NCI-H128 (cell line): ENCODE measurements at regions not wholly inside any gene's neighbourhood (a gene's known extent, or its start where the extent isn't known, plus 50 kb on each side); places are given as distances from the start of the nearest gene placed in this dataset.
"Not testable (repeated sequence)": the region's sequence is repeated elsewhere in the genome, so short reads cannot be mapped to it uniquely, and the experiment has no call there.

Source experiments
- DNase-seq: peaks from one replicate; lab custom pipeline; 2025; ENCODE audit not compliant: unreplicated experiment; lab: John Stamatoyannopoulos, UW

- no peak for DNase-seq
Measured at GRCh38 chrX:95218976-95219375, 1465.7 kb upstream of the DIAPH2 start.

- DNase-seq: no peak
Measured at GRCh38 chrX:95248386-95248785, 1436.3 kb upstream of the DIAPH2 start.

DNA sequence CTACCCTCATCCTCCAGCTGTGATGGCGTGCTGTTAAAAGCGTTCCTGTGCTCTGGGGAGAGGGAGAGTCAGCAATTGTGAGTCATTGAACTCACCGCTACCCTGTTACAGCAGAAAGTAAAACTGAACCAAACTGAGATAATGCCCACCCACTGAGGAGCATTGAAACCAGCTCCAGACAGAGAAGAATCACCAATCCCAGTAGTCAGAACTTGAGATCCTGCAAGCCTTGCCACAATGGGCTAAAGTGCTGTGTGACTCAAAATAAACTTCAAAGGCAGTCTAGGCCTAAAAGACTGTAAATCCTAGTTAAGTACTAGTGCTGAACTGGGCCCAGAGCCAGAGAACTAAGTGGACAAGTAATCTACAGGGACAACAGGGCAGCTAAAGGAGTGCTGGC, 1394.2 kb upstream of the DIAPH2 start:
- no peak for DNase-seq

- DNase-seq: no peak
Measured at GRCh38 chrX:95291561-95291960, 1393.1 kb upstream of the DIAPH2 start.

DNA sequence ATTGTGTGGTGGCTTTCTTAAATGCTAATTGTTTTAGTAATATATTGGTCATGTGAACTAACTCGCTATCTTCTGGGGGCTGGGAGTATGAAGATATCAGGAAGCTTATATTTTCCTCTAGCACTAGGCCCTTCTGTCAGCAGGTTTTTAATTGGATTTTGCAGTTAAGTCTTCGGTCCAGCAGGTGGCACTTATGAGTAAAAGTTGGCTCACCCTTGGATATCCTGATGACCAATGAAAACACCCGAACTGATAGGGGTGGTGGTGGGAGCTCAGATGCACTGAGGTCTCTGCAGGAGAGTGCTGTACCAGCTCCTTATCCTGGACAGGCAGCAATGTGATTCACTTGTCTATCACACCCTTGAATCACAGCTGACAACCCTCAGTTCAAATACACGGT, 1365.8 kb upstream of the DIAPH2 start:
- DNase-seq: no peak

DNA sequence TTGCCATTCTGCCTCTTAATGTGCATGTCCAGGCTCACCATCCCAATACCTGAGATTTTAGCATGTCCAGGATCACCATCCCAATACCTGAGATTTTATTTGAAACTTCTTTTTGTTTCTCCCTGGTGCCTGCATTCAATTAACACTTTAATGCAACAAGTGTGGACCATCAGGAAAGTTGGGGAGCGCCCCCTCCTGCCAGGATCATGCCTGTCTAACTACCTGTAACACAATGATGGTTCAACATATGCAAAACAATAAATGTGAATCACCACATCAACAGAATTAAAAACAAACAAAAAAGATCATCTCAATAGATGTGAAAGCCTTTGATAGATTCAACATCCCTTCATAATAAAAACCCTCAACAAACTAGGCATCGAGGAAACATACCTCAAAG, 1359.5 kb upstream of the DIAPH2 start:
- DNase-seq: no peak

DNA sequence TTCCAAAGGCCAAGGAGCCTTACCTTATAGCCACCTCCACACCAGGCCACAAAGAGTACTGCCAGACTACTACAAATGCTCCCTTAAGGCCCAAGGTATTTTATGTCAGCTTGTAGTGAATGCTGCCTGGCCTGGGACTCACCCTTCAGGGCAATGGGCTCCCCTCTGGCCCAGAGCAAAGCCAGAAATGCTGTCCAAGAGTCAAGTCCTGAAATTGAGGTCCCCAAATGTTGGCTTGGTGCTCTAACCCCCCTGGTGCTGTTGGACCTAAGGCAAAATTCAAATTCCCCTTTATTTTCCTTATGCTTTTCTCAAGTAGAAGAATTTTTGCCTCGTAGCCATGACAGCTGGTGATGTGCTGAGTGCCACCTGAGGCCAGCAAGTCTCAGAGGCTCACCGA, 1354.3 kb upstream of the DIAPH2 start:
- no peak for DNase-seq

- no peak for DNase-seq
Measured at GRCh38 chrX:95332530-95332929, 1352.1 kb upstream of the DIAPH2 start.

- DNase-seq: no peak
Measured at GRCh38 chrX:95346856-95347255, 1337.8 kb upstream of the DIAPH2 start.

- no peak for DNase-seq
Measured at GRCh38 chrX:95350774-95351488, 1333.7 kb upstream of the DIAPH2 start.

GRCh38 chrX:95367286-95367685, 1317.4 kb upstream of the DIAPH2 start:
- DNase-seq: no peak

DNA sequence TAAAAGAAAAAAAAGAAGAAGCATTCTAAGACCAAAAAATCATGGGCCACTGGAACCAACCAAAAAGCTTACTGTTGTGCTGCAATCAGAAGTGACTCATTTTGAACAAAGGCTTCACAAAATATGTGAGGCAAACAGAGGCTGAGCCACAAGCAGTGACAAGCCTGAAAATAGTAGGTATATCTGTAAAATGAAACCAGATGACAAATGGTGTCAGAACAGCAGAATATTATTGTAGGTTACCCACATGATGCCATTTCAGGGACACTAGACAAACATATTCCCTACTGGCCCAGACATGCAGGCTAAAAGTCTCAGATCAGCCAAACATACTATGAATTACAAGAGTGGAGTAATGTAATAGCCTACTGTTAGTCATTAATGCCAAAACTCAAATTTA, 1301.8 kb upstream of the DIAPH2 start:
- no peak for DNase-seq

- DNase-seq: no peak
Measured at GRCh38 chrX:95383778-95384177, 1300.9 kb upstream of the DIAPH2 start.

DNA sequence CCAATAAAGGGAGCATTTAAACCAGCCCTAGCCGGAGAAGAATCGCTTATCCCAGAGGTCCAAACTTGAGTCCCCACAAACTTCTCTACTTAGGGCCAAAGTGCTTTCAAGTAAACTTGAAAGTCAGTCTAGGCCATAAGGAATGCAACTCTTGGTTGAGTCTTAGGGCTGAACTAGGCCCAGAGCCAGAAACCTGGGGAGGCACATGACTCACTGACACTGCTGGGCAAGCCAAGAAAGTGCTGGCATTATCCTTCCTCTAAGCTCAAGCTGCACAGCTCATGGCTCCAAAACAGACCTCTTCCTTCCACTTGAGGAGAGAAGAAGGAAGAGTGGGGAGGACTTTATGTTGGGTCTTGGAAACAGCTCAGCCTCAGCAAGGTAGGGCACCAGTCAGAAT, 1257.3 kb upstream of the DIAPH2 start:
- no peak for DNase-seq

GRCh38 chrX:95435198-95435597, 1249.4 kb upstream of the DIAPH2 start:
- DNase-seq: no peak

DNA sequence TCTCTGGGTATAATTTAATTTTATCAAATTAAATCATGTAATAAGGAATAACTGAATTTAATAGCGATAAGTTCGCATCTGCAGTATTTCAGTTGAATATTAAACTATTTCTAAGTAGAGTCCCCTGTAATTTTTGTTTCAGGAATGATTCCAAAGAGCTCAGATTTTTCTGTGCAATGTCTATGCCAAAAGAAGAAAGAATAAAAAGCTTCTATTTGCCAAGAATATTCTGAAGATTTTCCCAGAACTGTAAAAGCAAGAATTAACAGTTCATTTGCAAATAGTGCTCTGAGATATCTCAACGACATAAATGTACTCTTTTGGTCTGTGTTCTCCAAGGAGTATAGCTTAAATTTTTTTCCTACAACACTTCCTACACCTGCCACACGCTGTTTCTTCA, 1242.8 kb upstream of the DIAPH2 start:
- no peak for DNase-seq

DNA sequence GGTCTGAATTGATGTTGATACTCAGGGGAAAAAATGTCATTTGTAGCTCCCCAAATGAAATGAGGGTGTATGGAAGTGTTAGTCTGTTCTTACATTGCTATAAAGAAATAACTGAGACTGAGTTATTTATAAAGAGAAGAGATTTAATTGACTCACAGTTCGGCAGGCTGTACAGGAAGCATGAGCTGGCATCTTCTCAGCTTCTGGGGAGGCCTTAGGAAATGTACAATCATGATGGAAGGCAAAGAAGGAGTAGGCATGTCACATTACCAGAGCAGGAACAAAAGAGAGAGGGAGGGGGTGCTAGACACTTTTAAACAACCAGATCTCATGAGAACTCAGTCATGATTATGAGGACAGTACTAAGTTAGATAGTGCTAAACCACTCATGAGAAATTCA, 1199.9 kb upstream of the DIAPH2 start:
- no peak for DNase-seq

- no peak for DNase-seq
Measured at GRCh38 chrX:95505721-95506120, 1178.9 kb upstream of the DIAPH2 start.

DNA sequence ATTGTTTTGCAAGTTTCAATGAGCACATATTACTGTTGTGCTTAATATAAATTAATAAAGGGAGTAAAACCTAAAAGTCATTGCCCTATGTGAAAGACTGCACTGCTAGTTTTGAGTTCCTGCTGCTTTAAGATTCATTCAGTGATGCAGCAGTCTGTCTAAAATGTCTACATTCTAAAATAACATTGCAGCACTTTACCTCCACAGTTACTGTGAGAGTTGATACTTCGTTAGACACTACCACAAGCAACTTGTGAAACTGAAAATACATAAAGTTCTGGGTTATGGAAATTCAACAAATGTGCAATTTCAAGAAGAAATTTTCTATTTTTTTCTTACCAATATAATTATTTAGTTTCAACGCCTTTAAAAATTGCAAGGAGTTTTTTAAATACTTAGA, 1175.2 kb upstream of the DIAPH2 start:
- no peak for DNase-seq

DNA sequence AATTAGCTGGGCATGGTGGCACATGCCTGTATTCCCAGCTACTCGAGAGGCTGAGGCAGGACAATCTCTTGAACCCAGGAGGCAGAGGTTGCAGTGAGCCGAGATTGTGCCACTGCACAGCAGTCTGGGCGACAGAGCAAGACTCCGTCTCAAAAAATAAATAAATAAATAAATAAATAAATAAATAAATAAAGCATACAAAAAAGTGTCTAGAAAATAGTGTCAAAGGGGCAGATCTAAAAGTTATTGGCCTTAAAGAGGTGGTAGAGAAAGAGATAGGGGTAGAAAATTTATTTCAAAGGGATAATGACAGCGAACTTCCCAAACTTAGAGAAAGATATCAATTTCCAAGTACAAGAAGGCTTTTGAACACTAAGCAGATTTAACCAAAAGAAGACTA, 1160.6 kb upstream of the DIAPH2 start:
- not testable (repeated sequence) for DNase-seq

GRCh38 chrX:95536111-95536510, 1148.5 kb upstream of the DIAPH2 start:
- no peak for DNase-seq

DNA sequence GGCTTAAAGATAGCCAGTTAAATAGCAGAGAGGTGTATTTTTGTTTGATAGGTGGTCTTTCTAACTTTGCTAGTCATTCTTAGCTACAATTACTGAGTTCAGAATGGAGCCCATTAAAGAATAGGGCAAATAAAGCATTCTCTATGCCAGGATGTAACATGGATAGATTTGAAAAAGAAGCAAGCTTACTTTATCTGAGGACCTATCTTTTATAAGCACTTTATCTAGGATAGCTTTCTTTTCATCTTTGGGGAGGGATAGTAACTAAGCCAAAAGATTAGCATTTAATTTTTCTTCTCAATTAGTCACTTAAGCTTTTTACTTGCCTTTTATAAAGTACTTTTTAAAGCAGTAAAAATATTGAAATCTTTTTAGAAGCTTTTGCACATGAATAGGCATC, 1148.0 kb upstream of the DIAPH2 start:
- no peak for DNase-seq

DNA sequence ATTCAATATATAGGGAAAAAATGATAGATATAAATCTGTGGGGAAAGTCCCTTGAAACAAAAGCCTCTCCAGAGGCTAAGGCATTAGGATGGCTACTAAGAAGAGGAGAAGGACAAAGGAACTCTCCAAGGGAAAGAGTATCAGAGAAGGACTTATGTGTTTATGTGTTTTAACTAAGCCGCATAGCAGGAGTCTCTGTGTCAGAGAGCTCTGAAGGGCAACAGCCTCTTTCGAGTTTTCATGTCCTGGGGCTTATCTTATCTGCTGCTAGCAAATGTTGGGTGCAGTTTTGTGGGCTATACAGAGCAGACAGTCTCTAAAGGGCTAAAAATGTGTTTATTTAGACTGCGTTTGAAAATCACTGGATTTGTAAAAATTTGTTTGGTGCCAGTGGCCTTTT, 1145.6 kb upstream of the DIAPH2 start:
- DNase-seq: no peak
